SH-SY5Y (cell line): ENCODE measurements at regions not wholly inside any gene's neighbourhood (a gene's known extent, or its start where the extent isn't known, plus 50 kb on each side); places are given as distances from the start of the nearest gene placed in this dataset.

Experiments used
- GATA2 ChIP-seq: IDR thresholded peaks from 2 replicates; pipeline ENCODE4 v1.6.1; 2011; ENCODE audit warnings: mild to moderate bottlenecking, low read depth, low read length
- GATA3 ChIP-seq: IDR thresholded peaks from 2 replicates; pipeline ENCODE4 v1.6.1; 2011; ENCODE audit warnings: low read depth, mild to moderate bottlenecking, low read length, moderate library complexity

DNA sequence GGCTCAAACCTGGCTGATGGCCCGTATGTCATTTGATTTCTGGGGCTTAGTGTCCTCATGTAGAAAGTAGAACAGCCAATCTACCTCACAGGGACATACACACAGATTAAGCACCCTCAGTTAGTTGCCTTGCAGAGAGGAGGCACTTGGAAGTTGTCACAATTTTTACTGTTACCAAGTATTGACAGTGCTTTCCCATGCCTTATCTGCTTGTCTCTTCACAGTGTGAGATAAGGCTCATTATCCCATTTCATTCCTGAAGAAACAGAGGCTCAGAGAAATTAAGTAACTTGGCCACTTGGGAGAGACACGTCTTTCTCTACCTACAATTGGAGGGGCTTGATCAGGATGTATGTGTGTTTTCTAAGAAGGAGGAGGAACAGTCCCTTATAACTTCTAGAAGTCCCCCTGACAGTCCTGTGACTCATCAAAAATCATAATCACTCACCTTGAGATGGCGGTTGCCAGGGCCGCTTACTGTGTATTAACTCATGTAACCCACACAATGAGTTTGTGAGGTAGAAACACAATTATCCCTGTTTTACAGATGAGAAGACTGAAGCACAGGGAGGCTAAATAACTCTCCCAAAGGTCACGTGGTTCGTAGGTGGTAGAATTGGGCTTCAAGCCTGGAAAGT lies 56.9 kb upstream of the LHX1 start:
- no peak for TF ChIP-seq GATA3
- TF ChIP-seq GATA2 = no peak
